T47D (cell line): ENCODE measurements at regions not wholly inside any gene's neighbourhood (a gene's known extent, or its start where the extent isn't known, plus 50 kb on each side); places are given as distances from the start of the nearest gene placed in this dataset.
"Not testable (repeated sequence)": the region's sequence is repeated elsewhere in the genome, so short reads cannot be mapped to it uniquely, and the experiment has no call there.

Experiments
- DNase-seq, 2 experiments: peaks; one replicate each; pipeline versions ENCODE4 v3.0.0 to v3.0.0-alpha.2; 2011 to 2012; ENCODE audit warnings: low read depth in 1 of 2, low spot score in 1 of 2
- JUND ChIP-seq: IDR thresholded peaks from 2 replicates; pipeline ENCODE4 v1.6.1; 2012; ENCODE audit warnings: low read depth
- in situ Hi-C: cut with HindIII; loops from 2 replicates; pipeline ENCODE4 v1.10.0; 2016; ENCODE audit warnings: low sequenced_read_pairs, low pct_unique_long_range_greater_than_20kb

GRCh38 chr1:105260001-105260400, 1510.3 kb downstream of the AMY1C start:
- in situ Hi-C loops = no loop called here
- DNase-seq = no peak
- TF ChIP-seq JUND = no peak

GRCh38 chr1:105270966-105271365, 1521.3 kb downstream of the AMY1C start:
- no peak for TF ChIP-seq JUND
- in situ Hi-C loops = no loop called here

GRCh38 chr1:105272376-105272775, 1522.7 kb downstream of the AMY1C start:
- in situ Hi-C loops, DNase-seq: not testable (repeated sequence)

More at GRCh38 chr1:105270966-105271365, 1521.3 kb downstream of the AMY1C start:
- DNase-seq = no peak

- in situ Hi-C loops = no loop called here
- DNase-seq = no peak
- TF ChIP-seq JUND = no peak
Measured at GRCh38 chr1:105294838-105295237, 1545.1 kb downstream of the AMY1C start.

- no peak for TF ChIP-seq JUND
- no peak for DNase-seq
- in situ Hi-C loops = no loop called here
Measured at GRCh38 chr1:105310063-105310462, 1560.4 kb downstream of the AMY1C start.

GRCh38 chr1:105317976-105318375, 1568.3 kb downstream of the AMY1C start:
- no peak for TF ChIP-seq JUND
- DNase-seq = peak in 1 of 2 experiments; percentile 4
- in situ Hi-C loops = no loop called here

- no peak for TF ChIP-seq JUND
- in situ Hi-C loops = no loop called here
- no peak for DNase-seq
Measured at GRCh38 chr1:105326886-105327285, 1577.2 kb downstream of the AMY1C start.

- no peak for DNase-seq
- in situ Hi-C loops = no loop called here
- TF ChIP-seq JUND = no peak
Measured at GRCh38 chr1:105337420-105337819, 1587.7 kb downstream of the AMY1C start.

- in situ Hi-C loops = no loop called here
Measured at GRCh38 chr1:105343317-105343716, 1593.6 kb downstream of the AMY1C start.

GRCh38 chr1:105359457-105359856, 1609.8 kb downstream of the AMY1C start:
- in situ Hi-C loops = no loop called here
- DNase-seq = no peak
- TF ChIP-seq JUND = no peak

More at GRCh38 chr1:105343317-105343716, 1593.6 kb downstream of the AMY1C start:
- no peak for DNase-seq
- no peak for TF ChIP-seq JUND

GRCh38 chr1:105362438-105362837, 1612.7 kb downstream of the AMY1C start:
- no peak for TF ChIP-seq JUND
- in situ Hi-C loops = no loop called here
- DNase-seq = no peak

GRCh38 chr1:105368446-105368845, 1618.7 kb downstream of the AMY1C start:
- no peak for TF ChIP-seq JUND
- DNase-seq = no peak
- in situ Hi-C loops = no loop called here

- TF ChIP-seq JUND = no peak
- in situ Hi-C loops = no loop called here
- DNase-seq = no peak
Measured at GRCh38 chr1:105373681-105374080, 1624.0 kb downstream of the AMY1C start.

GRCh38 chr1:105386489-105386888, 1636.8 kb downstream of the AMY1C start:
- no peak for TF ChIP-seq JUND
- no peak for DNase-seq
- in situ Hi-C loops = no loop called here
